ENCODE measurements at regions not wholly inside any gene's neighbourhood (a gene's known extent, or its start where the extent isn't known, plus 50 kb on each side); places are given as distances from the start of the nearest gene placed in this dataset.

GRCh38 chr16:73356401-73357079 lies 308.6 kb upstream of the ZFHX3 start:
- no peak for ATAC-seq
- DNase-seq = no peak
- Mint-ChIP-seq H3K4me3 (no peak overlapping the region), H3K4me1 (no peaks in the 10 kb centered on the region), H3K9me3 (no peaks in the 10 kb centered on the region), H3K27me3 (no peaks in the 10 kb centered on the region), H3K27ac (no peak overlapping the region)

GRCh38 chr16:73355981-73356380 lies 308.1 kb upstream of the ZFHX3 start:
- Mint-ChIP-seq H3K9me3 (no peaks in the 10 kb centered on the region), H3K4me1 (no peaks in the 10 kb centered on the region), H3K27me3 (no peaks in the 10 kb centered on the region), H3K27ac (no peak overlapping the region), H3K4me3 (no peak overlapping the region)
- ATAC-seq = no peak
- DNase-seq = no peak

- no peak for DNase-seq
- H3K9me3 Mint-ChIP-seq = no peaks in the 10 kb centered on the region
- no peak overlapping the region for H3K4me3 Mint-ChIP-seq
- H3K27ac Mint-ChIP-seq = no peak overlapping the region
- no peaks in the 10 kb centered on the region for H3K27me3 Mint-ChIP-seq
- H3K4me1 Mint-ChIP-seq = no peaks in the 10 kb centered on the region
- ATAC-seq = no peak
Observed at GRCh38 chr16:73354434-73354833, 306.5 kb upstream of the ZFHX3 start.

GRCh38 chr16:73350707-73351452 lies 303.0 kb upstream of the ZFHX3 start:
- Mint-ChIP-seq H3K27ac (no peak overlapping the region), H3K4me3 (no peak overlapping the region), H3K9me3 (no peaks in the 10 kb centered on the region), H3K27me3 (no peaks in the 10 kb centered on the region), H3K4me1 (no peaks in the 10 kb centered on the region)
- ATAC-seq (no peak), DNase-seq (no peak)

GRCh38 chr16:73347500-73348375 lies 299.8 kb upstream of the ZFHX3 start:
- DNase-seq (no peak), ATAC-seq (no peak)
- Mint-ChIP-seq H3K4me1 (no peaks in the 10 kb centered on the region), H3K27me3 (no peaks in the 10 kb centered on the region), H3K27ac (no peak overlapping the region), H3K4me3 (no peak overlapping the region), H3K9me3 (no peaks in the 10 kb centered on the region)

DNA sequence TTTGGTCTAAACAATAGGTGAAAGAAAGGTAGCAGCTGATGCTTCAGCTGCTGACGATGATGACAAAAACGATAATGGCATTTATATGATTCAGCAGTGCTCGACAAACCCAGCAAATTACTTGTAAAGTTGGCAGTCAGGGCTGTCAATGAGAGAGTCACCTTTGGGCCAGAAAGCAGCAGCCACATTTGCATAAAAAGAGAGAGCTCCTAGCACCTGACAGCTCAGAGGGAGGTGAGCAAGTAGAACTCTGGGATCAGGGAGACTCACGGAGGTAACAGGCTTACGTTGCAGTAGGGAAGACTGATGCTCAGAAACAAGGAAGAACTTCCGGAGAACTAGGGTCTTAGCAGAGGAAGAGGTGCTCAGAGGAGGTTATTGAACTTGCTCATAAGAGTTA lies 291.9 kb upstream of the ZFHX3 start:
- no peaks in the 10 kb centered on the region for H3K4me1 Mint-ChIP-seq

DNA sequence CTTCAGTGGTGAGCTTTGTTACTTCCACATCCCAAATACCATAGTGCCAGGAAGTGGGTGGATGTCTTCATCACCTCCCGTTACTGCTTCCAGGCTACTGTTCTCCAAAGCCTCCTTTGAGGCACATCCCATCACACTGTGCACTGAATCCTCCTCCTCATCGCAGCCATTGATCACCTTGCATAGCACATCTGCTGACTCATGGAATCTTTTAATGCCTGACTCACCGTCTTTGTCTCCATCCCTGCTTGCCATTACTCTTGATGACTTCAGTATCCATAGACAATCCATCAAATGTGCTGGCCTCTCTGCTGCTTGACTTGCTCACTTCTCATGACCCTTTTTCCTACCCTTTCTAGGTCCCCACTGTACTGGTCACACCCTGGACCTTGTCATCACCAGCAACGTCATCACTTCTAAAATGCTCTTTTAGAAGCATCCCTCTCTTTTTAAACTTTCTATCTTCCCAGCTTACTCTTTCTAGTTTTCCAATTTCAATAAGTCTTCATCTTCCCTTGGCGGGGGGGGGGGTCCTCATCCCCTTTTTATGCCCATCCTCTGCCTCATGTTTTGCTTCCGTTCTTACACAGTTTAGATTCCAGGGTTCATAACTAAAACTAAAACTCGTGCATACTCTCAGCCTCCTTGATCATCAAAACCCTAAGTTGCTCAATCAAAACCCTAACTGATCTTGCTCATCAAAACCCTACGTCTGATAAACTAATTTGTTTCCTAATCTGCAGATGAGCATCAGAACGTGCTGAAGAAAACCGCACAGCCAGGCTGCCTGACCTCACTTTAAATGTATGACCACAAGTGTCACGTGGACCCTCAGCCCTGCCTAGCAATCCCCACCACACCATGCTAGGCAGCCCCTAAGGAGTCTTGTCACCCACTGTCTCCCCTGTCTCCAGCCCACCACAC lies 289.7 kb upstream of the ZFHX3 start:
- no peak overlapping the region for H3K4me3 Mint-ChIP-seq

More for the DNA sequence above, 291.9 kb upstream of the ZFHX3 start:
- H3K9me3 Mint-ChIP-seq = no peaks in the 10 kb centered on the region
- H3K27me3 Mint-ChIP-seq = no peaks in the 10 kb centered on the region
- ATAC-seq (no peak), DNase-seq (no peak)
- no peak overlapping the region for H3K27ac Mint-ChIP-seq
- H3K4me3 Mint-ChIP-seq = no peak overlapping the region

GRCh38 chr16:73329358-73330286 lies 281.7 kb upstream of the ZFHX3 start:
- ATAC-seq = no peak
- H3K9me3 Mint-ChIP-seq = peaks cover 2 to 4% of the 10 kb centered on the region in 2 donors
- H3K4me1 Mint-ChIP-seq = no peaks in the 10 kb centered on the region
- no peak overlapping the region for H3K4me3 Mint-ChIP-seq
- no peak for DNase-seq
- peaks cover under 1% of the 10 kb centered on the region for H3K27me3 Mint-ChIP-seq
- H3K27ac Mint-ChIP-seq = no peak overlapping the region

More for the DNA sequence above, 289.7 kb upstream of the ZFHX3 start:
- no peak for DNase-seq
- ATAC-seq = no peak
- H3K27me3 Mint-ChIP-seq = no peaks in the 10 kb centered on the region
- H3K27ac Mint-ChIP-seq = no peak overlapping the region
- no peaks in the 10 kb centered on the region for H3K4me1 Mint-ChIP-seq
- H3K9me3 Mint-ChIP-seq = no peaks in the 10 kb centered on the region

GRCh38 chr16:73326770-73327470 lies 279.0 kb upstream of the ZFHX3 start:
- DNase-seq (no peak), ATAC-seq (no peak)
- Mint-ChIP-seq H3K9me3 (peaks cover 4 to 18% of the 10 kb centered on the region in 2 donors), H3K4me3 (no peak overlapping the region), H3K4me1 (no peaks in the 10 kb centered on the region), H3K27ac (no peak overlapping the region), H3K27me3 (peaks cover 7% of the 10 kb centered on the region)

- no peaks in the 10 kb centered on the region for H3K4me1 Mint-ChIP-seq
- no peak for ATAC-seq
- H3K9me3 Mint-ChIP-seq = peaks cover 4 to 18% of the 10 kb centered on the region in 2 donors
- H3K27ac Mint-ChIP-seq = no peak overlapping the region
- no peak overlapping the region for H3K4me3 Mint-ChIP-seq
- no peak for DNase-seq
- H3K27me3 Mint-ChIP-seq = peaks cover 7% of the 10 kb centered on the region
Observed at GRCh38 chr16:73326221-73326620, 278.3 kb upstream of the ZFHX3 start.

- H3K4me3 Mint-ChIP-seq = no peak overlapping the region
- H3K4me1 Mint-ChIP-seq = no peaks in the 10 kb centered on the region
- DNase-seq = no peak
Observed at GRCh38 chr16:73323880-73324279, 276.0 kb upstream of the ZFHX3 start.

GRCh38 chr16:73322856-73323255 lies 274.9 kb upstream of the ZFHX3 start:
- ATAC-seq (no peak), DNase-seq (no peak)
- peaks cover 0 to 18% of the 10 kb centered on the region in 2 donors for H3K9me3 Mint-ChIP-seq
- H3K27ac Mint-ChIP-seq = no peak overlapping the region
- H3K4me3 Mint-ChIP-seq = no peak overlapping the region
- H3K4me1 Mint-ChIP-seq = no peaks in the 10 kb centered on the region
- H3K27me3 Mint-ChIP-seq = peaks cover 7% of the 10 kb centered on the region

More at GRCh38 chr16:73323880-73324279, 276.0 kb upstream of the ZFHX3 start:
- no peak for ATAC-seq
- Mint-ChIP-seq H3K27me3 (peaks cover 7% of the 10 kb centered on the region), H3K9me3 (peaks cover 0 to 18% of the 10 kb centered on the region in 2 donors), H3K27ac (no peak overlapping the region)

- Mint-ChIP-seq H3K9me3 (peaks cover 0 to 18% of the 10 kb centered on the region in 2 donors), H3K27me3 (peaks cover 7% of the 10 kb centered on the region), H3K4me3 (no peak overlapping the region), H3K4me1 (no peaks in the 10 kb centered on the region), H3K27ac (no peak overlapping the region)
- DNase-seq (no peak), ATAC-seq (no peak)
Observed at GRCh38 chr16:73321853-73322252, 273.9 kb upstream of the ZFHX3 start.

All from stimulated activated naive CD8-positive, alpha-beta T cell treated with anti-CD3 and anti-CD28 coated beads, Interleukin-15, amount 100 ng/mL, for 72 hours (primary cell).